DMS114 treated with DMSO at 0.1 percent for 48 hours (cell line): ENCODE measurements at regions not wholly inside any gene's neighbourhood (a gene's known extent, or its start where the extent isn't known, plus 50 kb on each side); places are given as distances from the start of the nearest gene placed in this dataset.
"Not testable (repeated sequence)": the region's sequence is repeated elsewhere in the genome, so short reads cannot be mapped to it uniquely, and the experiment has no call there.

ENCODE experiments used
- DNase-seq: peaks from one replicate; lab custom pipeline; 2025; ENCODE audit not compliant: unreplicated experiment; lab: John Stamatoyannopoulos, UW

- not testable (repeated sequence) for DNase-seq
These were observed 134.3 kb upstream of the OR4C13 start for GRCh38 chr11:49817705-49818430.

- DNase-seq, result not testable (repeated sequence)
These were observed 129.0 kb upstream of the OR4C13 start for GRCh38 chr11:49823188-49823587.

- DNase-seq, result not testable (repeated sequence)
These were observed 101.7 kb upstream of the OR4C13 start for GRCh38 chr11:49850541-49850940.

- DNase-seq, result no peak
These were observed 100.7 kb upstream of the OR4C13 start for GRCh38 chr11:49851511-49851910.

GRCh38 chr11:49851971-49852389 lies 100.2 kb upstream of the OR4C13 start:
- no peak for DNase-seq

- DNase-seq, result not testable (repeated sequence)
These were observed 63.3 kb upstream of the OR4C13 start for GRCh38 chr11:49888875-49889274.

- not testable (repeated sequence) for DNase-seq
These were observed 60.1 kb upstream of the OR4C13 start for GRCh38 chr11:49891910-49892671.

- not testable (repeated sequence) for DNase-seq
These were observed 58.7 kb upstream of the OR4C13 start for GRCh38 chr11:49893442-49893841.
